GM18520 (cell line): ENCODE measurements at regions not wholly inside any gene's neighbourhood (a gene's known extent, or its start where the extent isn't known, plus 50 kb on each side); places are given as distances from the start of the nearest gene placed in this dataset.

ENCODE experiments used
- ATAC-seq: cut with Tn5 transposase; IDR thresholded peaks from one replicate; pipeline ENCODE4 v1.9.1; 2021; ENCODE audit not compliant: unreplicated experiment

DNA sequence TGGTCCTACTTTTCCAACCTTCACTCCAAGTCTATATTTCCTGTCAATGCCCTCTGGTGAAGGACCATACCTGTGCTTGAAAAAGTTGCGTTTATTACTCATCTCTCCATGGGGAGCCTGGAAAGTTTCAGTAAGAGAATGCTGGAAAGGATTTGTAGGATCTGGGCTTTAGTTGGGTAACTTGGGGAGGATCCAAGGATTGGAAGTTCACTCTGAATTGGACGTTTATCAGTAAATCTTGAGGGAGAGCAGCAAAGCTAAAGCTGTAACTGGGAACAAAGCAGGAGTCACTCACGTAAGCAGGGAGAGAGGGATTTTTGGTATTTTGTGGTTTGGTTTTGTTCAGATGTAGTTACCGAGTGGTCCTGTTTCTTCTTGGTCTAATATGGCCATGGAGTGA lies 51.4 kb upstream of the NPVF start:
- no peak for ATAC-seq

GRCh38 chr7:25280181-25280580 lies 51.9 kb upstream of the NPVF start:
- no peak for ATAC-seq

GRCh38 chr7:25282194-25282593 lies 53.9 kb upstream of the NPVF start:
- no peak for ATAC-seq

DNA sequence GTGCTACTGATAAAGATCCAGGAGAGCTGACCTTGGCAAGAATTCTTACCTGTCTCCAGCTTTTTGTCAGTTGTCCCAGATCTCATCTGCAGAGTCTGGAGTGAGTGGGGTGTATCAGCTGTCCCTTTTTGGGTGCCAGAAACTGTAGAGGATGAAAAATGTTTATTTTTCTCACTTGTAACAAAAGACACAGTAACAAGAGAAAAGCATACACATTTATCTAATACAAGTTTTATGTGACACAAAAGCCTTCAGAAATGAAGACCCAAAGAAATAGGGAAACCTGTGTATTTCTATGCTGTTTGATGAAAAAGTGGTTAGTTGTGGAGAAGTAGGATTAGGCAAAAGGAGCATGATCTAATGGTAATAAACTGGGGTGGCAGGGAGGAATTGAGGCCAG lies 58.5 kb upstream of the NPVF start:
- ATAC-seq = no peak

- no peak for ATAC-seq
Measured at GRCh38 chr7:25287291-25287690, 59.0 kb upstream of the NPVF start.

DNA sequence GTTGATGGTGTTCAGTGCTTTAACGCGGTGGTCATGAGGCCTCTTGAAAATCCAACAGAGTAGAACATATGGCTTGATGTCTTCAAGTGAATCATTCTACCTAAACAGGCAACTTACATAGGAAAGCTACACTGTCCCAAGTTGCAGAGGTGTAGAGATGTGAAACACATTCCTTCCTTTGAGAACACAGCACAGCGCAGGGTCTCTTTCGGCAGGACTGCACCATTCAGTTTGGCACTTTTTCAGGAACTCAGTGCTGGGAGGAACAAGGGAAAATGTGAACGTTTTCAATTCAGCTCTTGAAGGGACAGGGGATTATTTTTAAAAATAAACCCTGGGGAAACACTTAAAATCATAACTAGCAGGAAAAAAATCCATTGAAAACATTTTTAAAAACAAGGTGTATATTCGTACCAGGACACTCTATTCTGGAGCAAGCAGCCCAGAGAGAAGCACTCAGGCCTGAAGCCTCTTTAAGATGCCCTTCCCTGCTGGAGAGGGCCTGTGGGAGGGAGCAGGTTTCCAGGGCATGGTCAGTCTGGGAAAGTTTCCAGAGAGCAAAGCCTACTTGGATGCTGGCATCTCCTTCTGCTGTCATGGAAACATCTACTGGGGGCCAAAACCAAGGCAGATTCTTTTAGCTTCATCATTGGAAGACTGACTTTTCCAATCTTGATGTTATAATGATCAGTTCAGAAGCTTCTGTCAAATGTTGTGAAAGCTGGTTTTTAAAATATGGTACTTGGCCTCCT lies 60.4 kb upstream of the NPVF start:
- no peak for ATAC-seq

DNA sequence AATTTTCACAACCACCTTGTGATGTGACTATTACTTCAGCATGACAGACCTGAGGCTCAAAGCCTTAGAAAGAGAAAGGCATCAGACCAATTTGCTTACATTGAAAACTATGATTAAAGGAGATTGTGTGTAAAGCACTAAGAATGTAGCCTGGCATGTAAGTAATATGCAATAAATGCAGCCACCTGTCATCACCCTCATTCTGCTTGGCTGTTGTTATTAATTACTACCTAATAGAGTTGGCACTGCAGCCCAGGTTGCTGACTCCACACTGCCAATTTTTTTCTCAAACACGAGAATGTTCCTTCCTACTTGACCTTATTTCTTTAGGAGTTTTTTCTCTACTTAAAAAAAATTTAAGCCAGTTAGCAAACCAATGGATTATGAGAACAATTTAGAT lies 61.2 kb upstream of the NPVF start:
- no peak for ATAC-seq

DNA sequence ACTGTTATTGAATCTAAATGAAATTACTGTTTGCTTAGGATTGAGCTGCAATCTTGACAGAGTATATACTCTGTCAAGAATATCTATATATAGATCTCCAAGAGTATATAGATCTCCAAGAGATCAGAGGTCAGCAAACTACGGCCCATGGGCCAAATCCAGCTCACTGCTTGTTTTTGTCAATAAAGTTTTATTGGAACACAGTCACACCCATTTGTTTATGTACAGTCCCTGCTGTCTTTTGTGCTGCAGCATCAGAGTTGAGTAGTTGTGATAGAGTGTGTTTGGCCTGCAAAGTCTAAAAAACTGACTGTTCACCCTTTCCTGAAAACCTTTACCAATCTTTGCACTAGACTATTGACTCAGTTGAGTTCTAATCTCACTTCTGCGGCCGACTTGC lies 66.3 kb upstream of the NPVF start:
- ATAC-seq = no peak

DNA sequence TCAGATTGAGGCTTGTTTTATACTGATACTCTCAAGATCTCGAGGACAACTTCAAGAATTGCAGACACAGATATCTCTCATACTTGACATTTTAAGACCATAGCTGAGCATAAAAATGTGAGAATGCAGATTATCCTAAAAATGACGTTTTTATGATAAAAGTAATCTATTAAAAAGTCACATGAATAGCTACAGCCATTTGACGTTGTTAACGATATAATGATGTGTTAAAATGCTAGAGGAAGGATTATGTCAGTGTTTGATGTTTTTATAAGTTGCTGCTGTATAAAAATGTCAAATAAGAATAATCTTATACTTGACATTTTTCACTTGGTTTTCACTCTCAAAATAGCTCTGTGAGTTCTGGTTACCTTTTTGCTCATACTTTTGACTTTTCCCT lies 67.1 kb upstream of the NPVF start:
- ATAC-seq = no peak

GRCh38 chr7:25296086-25296485 lies 67.8 kb upstream of the NPVF start:
- ATAC-seq = no peak

GRCh38 chr7:25297278-25297677 lies 69.0 kb upstream of the NPVF start:
- no peak for ATAC-seq

GRCh38 chr7:25303281-25304181 lies 75.2 kb upstream of the NPVF start:
- ATAC-seq = no peak

- no peak for ATAC-seq
Measured at GRCh38 chr7:25304691-25305090, 76.4 kb upstream of the NPVF start.

- ATAC-seq = no peak
Measured at GRCh38 chr7:25305831-25306230, 77.5 kb upstream of the NPVF start.

DNA sequence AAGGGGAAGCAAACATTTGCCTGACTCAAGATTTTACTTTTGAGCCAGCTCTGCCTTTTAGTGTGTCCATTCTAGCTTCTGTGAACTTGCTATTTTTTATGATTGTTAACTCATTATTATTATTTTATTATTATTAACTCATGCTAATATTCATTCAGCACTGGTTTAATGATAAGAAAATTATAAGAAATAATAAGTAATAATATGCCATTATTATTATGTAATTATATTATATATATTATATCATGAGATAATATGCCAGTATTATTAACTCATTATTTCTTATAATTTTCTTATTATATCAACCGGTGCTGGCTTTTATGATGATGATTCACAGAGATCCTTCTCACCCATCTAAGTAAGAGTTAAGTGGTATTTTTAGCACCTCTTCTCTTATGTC lies 79.3 kb upstream of the NPVF start:
- no peak for ATAC-seq

DNA sequence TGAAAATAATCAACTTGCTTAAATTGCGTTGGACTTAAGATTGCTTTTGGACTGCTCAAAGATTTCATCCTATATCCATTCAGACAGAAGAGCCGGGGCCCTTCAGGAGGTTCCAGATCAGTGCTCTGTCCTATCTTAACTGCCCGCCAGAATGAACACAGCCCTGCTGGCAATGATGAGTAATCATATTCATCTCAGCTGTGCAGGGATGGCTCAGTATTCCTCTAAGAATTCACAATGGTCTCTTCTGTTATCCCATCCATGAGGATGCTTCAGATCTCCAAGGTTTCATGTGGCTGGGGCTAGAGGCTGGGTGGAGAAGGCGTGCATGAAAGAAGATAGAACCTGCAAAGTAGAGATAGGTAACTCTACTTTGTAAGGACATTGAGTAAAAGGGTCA lies 80.0 kb upstream of the NPVF start:
- ATAC-seq = no peak

DNA sequence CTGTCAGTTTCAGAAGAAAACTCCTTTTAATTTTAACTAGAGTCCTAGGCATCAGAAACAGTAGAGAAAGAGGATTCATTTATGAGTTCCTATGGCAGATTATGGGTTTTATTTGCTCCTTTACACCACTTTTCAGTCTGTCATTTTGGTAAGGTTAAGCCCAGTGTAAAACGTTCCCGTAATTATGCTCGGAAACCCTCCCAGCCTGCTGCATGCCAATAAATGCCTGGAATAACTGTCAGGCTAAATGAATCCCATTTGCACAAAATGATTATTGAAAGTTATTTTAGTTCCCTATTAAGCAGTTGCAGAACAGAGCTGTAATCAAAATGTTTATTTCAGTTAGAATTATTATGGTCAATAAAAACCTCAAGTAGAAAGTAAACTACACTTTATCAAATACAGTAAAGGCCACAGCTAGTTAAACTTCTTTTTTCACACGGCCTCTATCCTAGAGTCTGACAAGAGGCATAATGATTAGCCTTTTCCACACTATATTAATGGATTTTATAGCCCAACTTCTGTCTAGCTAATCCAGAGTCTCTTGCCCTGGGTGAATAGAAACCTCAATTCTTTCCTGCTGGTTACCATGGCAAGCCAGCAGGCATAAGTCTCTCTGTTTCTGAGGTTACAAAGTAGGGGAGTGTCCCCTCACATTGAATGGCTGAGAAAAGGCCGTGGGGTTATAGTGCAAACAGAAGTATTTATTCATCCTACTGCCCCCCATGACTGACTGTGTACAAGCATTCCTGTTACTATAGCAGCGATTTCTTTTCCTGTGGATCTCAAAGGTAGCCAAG lies 80.8 kb upstream of the NPVF start:
- no peak for ATAC-seq

DNA sequence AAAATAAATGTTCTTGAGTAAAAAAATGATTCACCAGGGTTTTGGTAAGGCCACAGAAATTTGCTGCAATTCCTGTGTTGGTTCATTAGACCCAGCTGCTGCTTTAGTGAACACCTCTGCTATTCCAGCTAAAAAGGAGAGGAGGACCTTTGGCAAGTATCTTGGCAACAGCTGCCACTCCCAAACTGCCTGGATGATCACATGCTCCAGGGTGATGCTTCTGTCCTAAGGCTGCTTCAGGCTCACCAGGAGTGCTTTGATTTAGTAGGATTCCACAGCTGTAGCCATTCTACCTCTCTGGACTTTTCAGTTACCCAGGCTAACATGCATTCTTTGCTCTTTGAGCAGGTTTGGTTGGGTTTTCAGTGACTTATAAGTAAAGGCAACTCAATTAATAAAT lies 82.6 kb upstream of the NPVF start:
- ATAC-seq = no peak

- ATAC-seq = no peak
Measured at GRCh38 chr7:25311346-25311745, 83.1 kb upstream of the NPVF start.

GRCh38 chr7:25312968-25313367 lies 84.7 kb upstream of the NPVF start:
- no peak for ATAC-seq

DNA sequence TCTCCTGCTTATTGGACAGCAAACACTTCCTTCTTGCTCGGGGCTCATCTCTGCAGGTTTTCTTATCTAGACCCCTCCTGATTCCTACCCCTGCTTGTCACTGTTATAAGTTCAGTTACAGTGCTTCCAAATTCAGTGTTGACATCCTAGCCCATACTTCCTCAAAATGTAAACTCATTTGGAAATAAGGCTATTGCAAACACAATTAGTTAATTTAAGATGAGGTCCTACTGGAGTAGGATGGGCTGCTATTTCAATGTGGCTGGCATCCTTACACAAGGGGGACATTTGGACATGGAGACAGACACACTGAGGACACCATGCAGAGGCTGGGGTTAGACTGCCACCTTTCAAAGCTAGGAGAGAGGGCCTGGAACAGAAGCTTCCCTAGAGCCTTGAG lies 85.2 kb upstream of the NPVF start:
- no peak for ATAC-seq
